ENCODE measurements at regions not wholly inside any gene's neighbourhood (a gene's known extent, or its start where the extent isn't known, plus 50 kb on each side); places are given as distances from the start of the nearest gene placed in this dataset.

DNA sequence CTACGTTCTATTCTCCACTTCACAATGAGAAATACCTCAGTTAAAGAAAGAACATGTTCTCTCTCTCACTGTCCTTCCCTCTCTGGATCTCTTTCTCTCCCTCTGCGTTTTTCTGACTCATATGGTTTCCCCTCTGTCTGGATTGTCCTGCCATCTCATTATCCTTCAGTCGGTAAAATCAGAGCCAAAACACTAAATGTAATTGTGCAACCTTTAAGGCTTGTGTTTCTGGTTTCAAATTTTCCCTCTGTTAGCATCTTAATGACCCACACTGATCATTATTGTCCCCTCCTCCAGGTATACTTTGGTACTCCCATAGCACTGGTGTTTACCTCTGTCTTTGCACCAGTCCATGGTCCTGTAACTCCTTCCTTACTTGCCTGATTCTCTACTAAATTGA is 509.4 kb upstream of the C9orf72 start:
- Histone ChIP-seq H3K79me1 (ENCODE audit: low read depth, low read length) (no peaks in the 10 kb centered on the region), H3K27ac (ENCODE audit: low read depth, low read length) (no peak overlapping the region), H4K5ac (ENCODE audit: insufficient read length, low read depth, low read length) (no peak overlapping the region), H2BK15ac (ENCODE audit: low read length) (no peak overlapping the region), H4K8ac (ENCODE audit: extremely low read depth, insufficient read depth, low read length) (no peak overlapping the region), H4K91ac (replicated peaks; ENCODE audit: insufficient read length, low read length) (no peak overlapping the region), H3K23ac (ENCODE audit: insufficient read length) (no peak overlapping the region), H3K9me3 (ENCODE audit: insufficient read depth in 2 of 2, low read depth in 1 of 2, low read length in 1 of 2) (no peaks in the 10 kb centered on the region), H2BK5ac (ENCODE audit: low read depth, low read length) (no peak overlapping the region), H3K4me1 (replicated peaks in 1 of 4; ENCODE audit: control insufficient read depth in 3 of 4, insufficient read depth in 4 of 4, low read length in 3 of 4) (no peaks in the 10 kb centered on the region), H2BK120ac (replicated peaks; ENCODE audit: low read depth, low read length) (no peak overlapping the region), H3K9ac (replicated peaks in 1 of 4; ENCODE audit: extremely low read depth in 1 of 4, low read depth in 3 of 4, low read length in 3 of 4) (no peak overlapping the region), H3K79me2 (ENCODE audit: control insufficient read depth in 1 of 2, insufficient read depth in 2 of 2, low read length in 2 of 2) (no peaks in the 10 kb centered on the region), H3K4me3 (ENCODE audit: extremely low read depth in 1 of 4, insufficient read depth in 2 of 4, low read depth in 3 of 4, low read length in 4 of 4) (no peak overlapping the region), H3K23me2 (ENCODE audit: low read depth, low read length) (no peaks in the 10 kb centered on the region), H2BK12ac (ENCODE audit: low read depth, low read length) (no peak overlapping the region), H3K27me3 (replicated peaks in 1 of 4; ENCODE audit: control insufficient read depth in 3 of 4, extremely low read depth in 1 of 4, insufficient read depth in 3 of 4, low read length in 3 of 4) (no peaks in the 10 kb centered on the region), H3K36me3 (ENCODE audit: control insufficient read depth in 2 of 4, insufficient read depth in 4 of 4, low read length in 3 of 4) (no peaks in the 10 kb centered on the region), H2AK5ac (ENCODE audit: low read depth, low read length) (no peak overlapping the region), H3K56ac (replicated peaks; ENCODE audit: insufficient read length, low read depth, low read length) (no peak overlapping the region), H3K4ac (replicated peaks; ENCODE audit: insufficient read length, low read depth, low read length) (no peak overlapping the region), H4K20me1 (replicated peaks in 1 of 2; ENCODE audit: control insufficient read depth in 1 of 2, insufficient read depth in 2 of 2, low read length in 2 of 2) (no peaks in the 10 kb centered on the region), H3K4me2 (ENCODE audit: insufficient read depth in 1 of 2, low read depth in 2 of 2, low read length in 2 of 2) (no peak overlapping the region), H3K14ac (ENCODE audit: insufficient read length) (no peak overlapping the region), H3K18ac (ENCODE audit: extremely low read depth, low read length) (no peak overlapping the region), H2BK20ac (ENCODE audit: low read length) (no peak overlapping the region), H2AFZ (ENCODE audit: low read length) (peak overlapping the region; percentile 74; the same call in 1 of the 2 replicates)
- CTCF ChIA-PET (ENCODE audit: partially characterized antibody): interaction anchor here (2.8 kb wide), 1 partner anchor 10 kb away, joined by 14 read pairs; no protein-coding TSS in a partner anchor
- DNase-seq (ENCODE audit: low read depth in 1 of 2, low spot score in 2 of 2): no peak
- FAIRE-seq: no peak
- POLR2A ChIA-PET (ENCODE audit: partially characterized antibody): no interaction called here
- TF ChIP-seq JUND (IDR thresholded peaks at IDR 0.05; ENCODE audit: low read length): no peak
- no peak for TF ChIP-seq RFX5 (IDR thresholded peaks at IDR 0.05; ENCODE audit: borderline replicate concordance, low read depth, low read length)
- TF ChIP-seq YY1 (IDR thresholded peaks at IDR 0.05; ENCODE audit: low read depth, low read length): no peak
- TF ChIP-seq CBX8 (IDR thresholded peaks at IDR 0.05; ENCODE audit: borderline replicate concordance, low read depth, low read length): no peak
- TF ChIP-seq TBP (IDR thresholded peaks at IDR 0.05; ENCODE audit: low read depth, low read length): no peak
- TF ChIP-seq FOSL1 (IDR thresholded peaks at IDR 0.05; ENCODE audit: insufficient read depth, low read depth, low read length): no peak
- TF ChIP-seq, protein P1, sequence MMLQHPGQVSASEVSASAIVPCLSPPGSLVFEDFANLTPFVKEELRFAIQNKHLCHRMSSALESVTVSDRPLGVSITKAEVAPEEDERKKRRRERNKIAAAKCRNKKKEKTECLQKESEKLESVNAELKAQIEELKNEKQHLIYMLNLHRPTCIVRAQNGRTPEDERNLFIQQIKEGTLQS (IDR thresholded peaks at IDR 0.05; ENCODE audit: insufficient read depth, low read depth, low read length): no peak
- TF ChIP-seq SUZ12 (IDR thresholded peaks at IDR 0.05; ENCODE audit: low read length): no peak
- no peak for TF ChIP-seq PHF8 (conservative IDR thresholded peaks at IDR 0.05; ENCODE audit: low read depth, low read length)
- TF ChIP-seq ASH2L (IDR thresholded peaks at IDR 0.05; ENCODE audit: low read length): no peak
- TF ChIP-seq POLR2AphosphoS5 (IDR thresholded peaks at IDR 0.05; ENCODE audit: low read depth, low read length): no peak
- no peak for TF ChIP-seq SP2 (IDR thresholded peaks at IDR 0.05; ENCODE audit: low read length)
- no peak for TF ChIP-seq GTF2F1 (IDR thresholded peaks at IDR 0.05; ENCODE audit: borderline replicate concordance, low read depth, low read length)
- TF ChIP-seq SRF (IDR thresholded peaks at IDR 0.05; ENCODE audit: low read depth, low read length): no peak
- WGBS, 2 experiments (ENCODE audit: extremely low coverage in 1 of 2, insufficient coverage in 1 of 2, insufficient read length in 1 of 2, insufficient replicate concordance in 2 of 2, low coverage in 1 of 2, low lambda C conversion rate in 2 of 2, missing lambda C conversion rate in 1 of 2): 81% methylated on average over 3 of the region's 3 CpGs; no CpG with 5 or more reads in 1 of the 2 experiments
